B cell (primary cell): ENCODE measurements at regions not wholly inside any gene's neighbourhood (a gene's known extent, or its start where the extent isn't known, plus 50 kb on each side); places are given as distances from the start of the nearest gene placed in this dataset.

Experiments used
- ATAC-seq: fragments of 200-7000 bp; cut with Tn5 transposase; one replicate; pipeline ENCODE4 v1.10.0; 2021; ENCODE audit warnings: low read depth, mild to moderate bottlenecking, moderate number of reproducible peaks, moderate library complexity
- CTCF ChIA-PET: fragments of 350-600 bp; sonication (Branson Sonifier 250); formaldehyde crosslinking; loops from one replicate; lab custom pipeline; 2021; ENCODE audit warnings: antibody characterized with exemption, inconsistent platforms; lab: Charles Lee
- POLR2A ChIA-PET: fragments of 350-600 bp; sonication (Branson Sonifier 250); formaldehyde crosslinking; loops from one replicate; lab custom pipeline; 2021; ENCODE audit warnings: antibody characterized with exemption; lab: Charles Lee
- DNase-seq: peaks from one replicate; pipeline ENCODE4 v3.0.0; 2013
- H2AFZ ChIP-seq: 2 replicates; pipeline ENCODE4 v1.6.1; 2012; ENCODE audit warnings: mild to moderate bottlenecking, low read depth, low read length; ENCODE audit not compliant: insufficient read depth, poor library complexity, severe bottlenecking
- H3K27ac ChIP-seq, 2 donors: 1 replicate in 1 of 2; 2 replicates in 1 of 2; pipeline ENCODE4 v1.5.1; 2012 to 2013; ENCODE audit warnings: low read length in 2 of 2, mild to moderate bottlenecking in 2 of 2, moderate library complexity in 1 of 2
- H3K27me3 ChIP-seq, 4 experiments: fragments of 200-600 bp in 1 of 4; sonication (generic) in 1 of 4; replicated peaks in 1 of 4; 1 replicate in 2 of 4; 2 replicates in 2 of 4; pipeline versions ENCODE4 v1.6.1 to v1.7.0; 2013 to 2016; ENCODE audit warnings: low read length in 3 of 4, mild to moderate bottlenecking in 2 of 4, mixed read lengths in 1 of 4, moderate library complexity in 1 of 4; ENCODE audit not compliant: insufficient read depth in 4 of 4, control insufficient read depth in 3 of 4; ENCODE audit errors: control extremely low read depth in 1 of 4
- H3K36me3 ChIP-seq, 2 experiments: replicated peaks in 1 of 2; 1 replicate in 1 of 2; 2 replicates in 1 of 2; pipeline versions ENCODE4 v1.6.1 to v1.7.1; 2013; ENCODE audit warnings: low read length in 1 of 2; ENCODE audit not compliant: insufficient read depth in 2 of 2, control insufficient read depth in 1 of 2; ENCODE audit errors: control extremely low read depth in 1 of 2, extremely low read depth in 1 of 2
- H3K4me1 ChIP-seq, 2 donors: fragments of 200-600 bp in 1 of 2; sonication (generic) in 1 of 2; 1 replicate in 1 of 2; 2 replicates in 1 of 2; pipeline versions ENCODE4 v1.5.1 to v1.6.1; 2013 to 2017; ENCODE audit warnings: low read length in 2 of 2; ENCODE audit not compliant: control insufficient read depth in 2 of 2, insufficient read depth in 2 of 2
- H3K4me2 ChIP-seq: replicated peaks from 2 replicates; pipeline ENCODE3; 2012; ENCODE audit warnings: mild to moderate bottlenecking, low read depth, low read length; ENCODE audit not compliant: poor library complexity, severe bottlenecking
- H3K4me3 ChIP-seq, 5 experiments: fragments of 200-600 bp in 1 of 5; sonication (generic) in 1 of 5; 1 replicate in 3 of 5; 2 replicates in 2 of 5; pipeline versions ENCODE4 v1.5.1 to v1.7.0; 2011 to 2016; ENCODE audit warnings: low read length in 4 of 5, mild to moderate bottlenecking in 4 of 5, low read depth in 2 of 5, control low read depth in 1 of 5, moderate library complexity in 1 of 5; ENCODE audit not compliant: insufficient read depth in 1 of 5; ENCODE audit errors: control extremely low read depth in 1 of 5, extremely low read depth in 1 of 5
- H3K79me2 ChIP-seq: fragments of 200-600 bp; sonication (generic); one replicate; pipeline ENCODE4 v1.6.0; 2016; ENCODE audit warnings: low read length; ENCODE audit not compliant: control insufficient read depth, insufficient read depth
- H3K9ac ChIP-seq: fragments of 200-600 bp; sonication (generic); 2 replicates; pipeline ENCODE4 v1.6.1; 2017; ENCODE audit warnings: mild to moderate bottlenecking, low read length, moderate library complexity
- H3K9me3 ChIP-seq, 3 donors: one replicate each; pipeline versions ENCODE4 v1.6.1 to v1.7.1; 2013; ENCODE audit warnings: low read length in 2 of 3; ENCODE audit not compliant: control insufficient read depth in 2 of 3, insufficient read depth in 1 of 3; ENCODE audit errors: control extremely low read depth in 1 of 3
- H4K20me1 ChIP-seq: 2 replicates; pipeline ENCODE4 v1.6.0; 2012; ENCODE audit warnings: mild to moderate bottlenecking, low read length; ENCODE audit not compliant: insufficient read depth, control insufficient read depth, poor library complexity, severe bottlenecking
- H3K27ac Mint-ChIP-seq: one replicate; pipeline ENCODE4 v1.8.0; 2021; ENCODE audit warnings: mixed read lengths
- H3K27me3 Mint-ChIP-seq: one replicate; pipeline ENCODE4 v1.8.0; 2021; ENCODE audit warnings: mixed read lengths
- H3K4me1 Mint-ChIP-seq: one replicate; pipeline ENCODE4 v1.8.0; 2021; ENCODE audit warnings: mixed read lengths
- H3K4me3 Mint-ChIP-seq: one replicate; pipeline ENCODE4 v1.8.0; 2021; ENCODE audit warnings: mixed read lengths
- H3K9me3 Mint-ChIP-seq: one replicate; pipeline ENCODE4 v1.8.0; 2022; ENCODE audit warnings: mixed read lengths; ENCODE audit not compliant: insufficient read depth
- EZH2 ChIP-seq: IDR thresholded peaks from 2 replicates; pipeline ENCODE4 v1.6.1; 2012; ENCODE audit warnings: borderline replicate concordance, low read depth, mild to moderate bottlenecking, moderate library complexity, low read length; ENCODE audit not compliant: insufficient read depth, poor library complexity, severe bottlenecking
- WGBS: methylation state at CpG from one replicate; pipeline ENCODE4 v1.1.5; 2013; ENCODE audit warnings: missing lambda C conversion rate; ENCODE audit not compliant: insufficient coverage; 5-methylcytosine and 5-hydroxymethylcytosine counted together
- intact Hi-C: fragments of 100-400 bp; cut with micrococcal nuclease; formaldehyde crosslinking; loops from one replicate; pipeline ENCODE4 v1.10.0; 2022
- TF ChIP-seq, protein P1 (sequence below): fragments of 200-600 bp; IDR thresholded peaks from one replicate; pipeline ENCODE4 v1.8.0; 2022; ENCODE audit warnings: antibody characterized with exemption, mild to moderate bottlenecking

DNA sequence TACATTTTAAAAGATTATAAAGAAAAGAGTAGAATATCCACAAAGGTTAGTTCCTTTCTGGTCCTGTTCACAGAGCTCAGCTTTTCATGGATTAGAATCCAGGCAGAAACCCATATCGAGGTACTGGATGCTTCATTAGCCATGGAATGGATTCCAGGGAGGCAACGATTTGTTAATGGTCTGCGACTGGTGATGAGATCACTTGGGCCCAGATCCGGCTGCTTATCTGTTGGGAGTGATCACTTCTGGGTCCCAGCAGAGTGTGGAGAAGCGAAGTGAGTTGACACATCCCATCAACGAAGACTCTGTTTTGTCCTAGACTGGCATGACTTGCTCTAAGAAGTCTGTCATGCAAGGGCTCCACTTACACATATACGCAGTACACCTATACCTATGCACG, 165.8 kb downstream of the MAF start:
- no peaks in the 10 kb centered on the region for H4K20me1 ChIP-seq
- no peak for DNase-seq
- ChIA-PET POLR2A (no interaction called here), CTCF (interaction anchor here (0.6 kb wide), 1 partner anchor 1247 kb away, joined by 3 read pairs; no protein-coding TSS in a partner anchor)
- Mint-ChIP-seq H3K4me1 (no peaks in the 10 kb centered on the region), H3K4me3 (no peak overlapping the region), H3K27me3 (peaks cover 8% of the 10 kb centered on the region), H3K27ac (no peak overlapping the region), H3K9me3 (no peaks in the 10 kb centered on the region)
- H3K9me3 ChIP-seq: no peaks in the 10 kb centered on the region
- no peak overlapping the region for H3K4me3 ChIP-seq
- intact Hi-C loops: no loop called here
- 97% methylated on average over 8 of the region's 8 CpGs for WGBS
- TF ChIP-seq EZH2: no peak
- TF ChIP-seq, protein P1, sequence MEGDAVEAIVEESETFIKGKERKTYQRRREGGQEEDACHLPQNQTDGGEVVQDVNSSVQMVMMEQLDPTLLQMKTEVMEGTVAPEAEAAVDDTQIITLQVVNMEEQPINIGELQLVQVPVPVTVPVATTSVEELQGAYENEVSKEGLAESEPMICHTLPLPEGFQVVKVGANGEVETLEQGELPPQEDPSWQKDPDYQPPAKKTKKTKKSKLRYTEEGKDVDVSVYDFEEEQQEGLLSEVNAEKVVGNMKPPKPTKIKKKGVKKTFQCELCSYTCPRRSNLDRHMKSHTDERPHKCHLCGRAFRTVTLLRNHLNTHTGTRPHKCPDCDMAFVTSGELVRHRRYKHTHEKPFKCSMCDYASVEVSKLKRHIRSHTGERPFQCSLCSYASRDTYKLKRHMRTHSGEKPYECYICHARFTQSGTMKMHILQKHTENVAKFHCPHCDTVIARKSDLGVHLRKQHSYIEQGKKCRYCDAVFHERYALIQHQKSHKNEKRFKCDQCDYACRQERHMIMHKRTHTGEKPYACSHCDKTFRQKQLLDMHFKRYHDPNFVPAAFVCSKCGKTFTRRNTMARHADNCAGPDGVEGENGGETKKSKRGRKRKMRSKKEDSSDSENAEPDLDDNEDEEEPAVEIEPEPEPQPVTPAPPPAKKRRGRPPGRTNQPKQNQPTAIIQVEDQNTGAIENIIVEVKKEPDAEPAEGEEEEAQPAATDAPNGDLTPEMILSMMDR: no peak
- no peak overlapping the region for H2AFZ ChIP-seq
- H3K36me3 ChIP-seq: no peaks in the 10 kb centered on the region
- no peak overlapping the region for H3K9ac ChIP-seq
- no peaks in the 10 kb centered on the region for H3K27me3 ChIP-seq
- no peaks in the 10 kb centered on the region for H3K4me1 ChIP-seq
- ATAC-seq: no peak
- H3K79me2 ChIP-seq: no peaks in the 10 kb centered on the region
- no peak overlapping the region for H3K27ac ChIP-seq
- no peak overlapping the region for H3K4me2 ChIP-seq

DNA sequence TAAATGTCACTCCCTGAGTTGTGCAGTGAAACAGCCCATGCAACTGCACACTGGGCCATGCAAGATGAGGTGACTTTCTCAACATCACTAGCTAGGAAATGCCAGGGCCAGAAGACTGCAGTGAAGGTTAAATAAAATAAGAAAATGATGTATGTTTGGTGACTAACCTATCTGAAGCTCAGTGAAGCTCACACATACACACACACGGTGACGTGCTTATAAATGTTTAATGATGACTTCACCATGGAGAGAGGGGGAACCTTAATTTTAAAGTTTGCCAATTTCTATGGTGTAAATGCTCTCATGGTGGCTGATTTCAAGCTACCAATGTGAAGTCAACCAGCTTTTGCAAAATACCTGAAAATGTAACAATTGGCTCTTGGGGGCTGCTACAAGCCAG, 166.4 kb downstream of the MAF start:
- ATAC-seq: no peak
- H3K27me3 ChIP-seq: no peaks in the 10 kb centered on the region
- CTCF ChIA-PET: no interaction called here
- H3K4me3 ChIP-seq: no peak overlapping the region
- H4K20me1 ChIP-seq: no peaks in the 10 kb centered on the region
- H3K4me2 ChIP-seq: no peak overlapping the region
- H3K79me2 ChIP-seq: no peaks in the 10 kb centered on the region
- Mint-ChIP-seq H3K27ac (no peak overlapping the region), H3K27me3 (peaks cover 5% of the 10 kb centered on the region), H3K9me3 (no peaks in the 10 kb centered on the region), H3K4me1 (no peaks in the 10 kb centered on the region), H3K4me3 (no peak overlapping the region)
- H3K36me3 ChIP-seq: no peaks in the 10 kb centered on the region
- H3K9me3 ChIP-seq: no peaks in the 10 kb centered on the region
- H2AFZ ChIP-seq: no peak overlapping the region
- intact Hi-C loops: no loop called here
- POLR2A ChIA-PET: no interaction called here
- H3K27ac ChIP-seq: no peak overlapping the region
- H3K4me1 ChIP-seq: no peaks in the 10 kb centered on the region
- WGBS: no CpG with 5 or more reads among the region's 2 CpGs
- no peak for TF ChIP-seq EZH2
- TF ChIP-seq, protein P1: no peak
- no peak overlapping the region for H3K9ac ChIP-seq
- no peak for DNase-seq
